ENCODE measurements at regions not wholly inside any gene's neighbourhood (a gene's known extent, or its start where the extent isn't known, plus 50 kb on each side); places are given as distances from the start of the nearest gene placed in this dataset.
"Not testable (repeated sequence)": the region's sequence is repeated elsewhere in the genome, so short reads cannot be mapped to it uniquely, and the experiment has no call there.

GRCh38 chr13:52565324-52565723, 76.9 kb upstream of the HNRNPA1L2 start:
- not testable (repeated sequence) for DNase-seq (ENCODE audit: low spot score)

- peak; percentile 3 for DNase-seq (ENCODE audit: low spot score)
Observed at GRCh38 chr13:52569904-52570602, 72.2 kb upstream of the HNRNPA1L2 start.

GRCh38 chr13:52571163-52571562, 71.1 kb upstream of the HNRNPA1L2 start:
- not testable (repeated sequence) for DNase-seq (ENCODE audit: low spot score)

- DNase-seq (ENCODE audit: low spot score): not testable (repeated sequence)
Observed at GRCh38 chr13:52582962-52583361, 59.3 kb upstream of the HNRNPA1L2 start.

All from putamen (tissue), 1 donor.